Panc1 (cell line): ENCODE measurements at regions not wholly inside any gene's neighbourhood (a gene's known extent, or its start where the extent isn't known, plus 50 kb on each side); places are given as distances from the start of the nearest gene placed in this dataset.

Experiments used
- POLR2AphosphoS5 ChIP-seq: IDR thresholded peaks from 2 replicates; pipeline ENCODE4 v1.6.1; 2012; ENCODE audit warnings: mild to moderate bottlenecking, low read depth, low read length, moderate library complexity
- TF ChIP-seq, protein P1 (sequence below): fragments of 450-650 bp; IDR thresholded peaks from 2 replicates; pipeline ENCODE4 v1.5.1; 2017; ENCODE audit warnings: mild to moderate bottlenecking

DNA sequence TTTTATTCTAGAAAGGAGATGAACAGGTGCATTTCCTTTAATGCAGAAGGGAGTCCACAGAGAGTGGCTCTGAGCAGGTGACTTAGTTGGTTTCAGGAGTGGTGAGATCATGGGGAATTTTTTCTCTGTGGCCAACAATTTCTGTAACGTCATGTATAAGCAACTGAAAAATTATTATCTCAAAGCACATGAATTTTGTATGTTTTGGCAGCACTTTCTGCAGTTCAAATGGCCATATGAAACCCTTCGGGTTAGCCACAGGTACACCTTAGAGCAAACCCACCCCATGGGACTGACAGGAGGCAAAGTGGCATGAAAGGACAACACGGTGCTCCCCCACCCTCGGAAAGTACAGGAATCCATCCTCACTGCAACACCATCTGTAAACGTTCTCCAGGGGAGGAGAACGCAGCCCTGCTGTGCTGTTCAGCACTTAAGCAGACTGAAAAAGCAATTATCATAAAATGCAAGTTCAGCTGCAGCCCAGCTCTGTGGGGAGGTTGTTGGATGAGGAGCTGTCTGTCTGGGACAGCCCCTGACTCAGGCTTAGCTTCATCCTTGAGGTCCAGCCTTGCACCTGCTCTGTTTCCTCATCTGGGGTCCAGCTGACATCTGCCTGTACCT is 55.8 kb upstream of the CLDN14 start:
- TF ChIP-seq POLR2AphosphoS5, result no peak
- TF ChIP-seq, protein P1, sequence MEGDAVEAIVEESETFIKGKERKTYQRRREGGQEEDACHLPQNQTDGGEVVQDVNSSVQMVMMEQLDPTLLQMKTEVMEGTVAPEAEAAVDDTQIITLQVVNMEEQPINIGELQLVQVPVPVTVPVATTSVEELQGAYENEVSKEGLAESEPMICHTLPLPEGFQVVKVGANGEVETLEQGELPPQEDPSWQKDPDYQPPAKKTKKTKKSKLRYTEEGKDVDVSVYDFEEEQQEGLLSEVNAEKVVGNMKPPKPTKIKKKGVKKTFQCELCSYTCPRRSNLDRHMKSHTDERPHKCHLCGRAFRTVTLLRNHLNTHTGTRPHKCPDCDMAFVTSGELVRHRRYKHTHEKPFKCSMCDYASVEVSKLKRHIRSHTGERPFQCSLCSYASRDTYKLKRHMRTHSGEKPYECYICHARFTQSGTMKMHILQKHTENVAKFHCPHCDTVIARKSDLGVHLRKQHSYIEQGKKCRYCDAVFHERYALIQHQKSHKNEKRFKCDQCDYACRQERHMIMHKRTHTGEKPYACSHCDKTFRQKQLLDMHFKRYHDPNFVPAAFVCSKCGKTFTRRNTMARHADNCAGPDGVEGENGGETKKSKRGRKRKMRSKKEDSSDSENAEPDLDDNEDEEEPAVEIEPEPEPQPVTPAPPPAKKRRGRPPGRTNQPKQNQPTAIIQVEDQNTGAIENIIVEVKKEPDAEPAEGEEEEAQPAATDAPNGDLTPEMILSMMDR, result no peak
